Lung (tissue), 11 donors: ENCODE measurements at regions not wholly inside any gene's neighbourhood (a gene's known extent, or its start where the extent isn't known, plus 50 kb on each side); places are given as distances from the start of the nearest gene placed in this dataset.
A peak's percentile ranks its signal among the peaks of the same experiment; 100 is the strongest.

Source experiments
- ATAC-seq: fragments of 200-7000 bp; cut with Tn5 transposase; one replicate; pipeline ENCODE4 v1.9.1; 2020; ENCODE audit warnings: moderate number of reproducible peaks; ENCODE audit not compliant: insufficient read depth, low FRiP score
- DNase-seq, 3 donors: peaks; one replicate each; pipeline ENCODE4 v3.0.0-alpha.2; 2013 to 2017
- H3K27ac ChIP-seq, 2 donors: one replicate each; pipeline ENCODE4 v1.5.1; 2013; ENCODE audit warnings: mild to moderate bottlenecking in 2 of 2, moderate library complexity in 2 of 2, control low read depth in 1 of 2, inconsistent platforms in 1 of 2, low read depth in 1 of 2, low read length in 1 of 2
- H3K27me3 ChIP-seq, 3 donors: one replicate each; pipeline ENCODE4 v1.5.1; 2013; ENCODE audit warnings: low read length in 2 of 3; ENCODE audit not compliant: control insufficient read depth in 3 of 3, insufficient read depth in 3 of 3
- H3K36me3 ChIP-seq, 4 donors: one replicate each; pipeline ENCODE4 v1.5.1; 2013; ENCODE audit warnings: low read length in 4 of 4, mild to moderate bottlenecking in 1 of 4, moderate library complexity in 1 of 4; ENCODE audit not compliant: control insufficient read depth in 4 of 4, insufficient read depth in 4 of 4
- H3K4me1 ChIP-seq, 5 donors: one replicate each; pipeline ENCODE4 v1.5.1; 2013; ENCODE audit warnings: low read length in 5 of 5, mild to moderate bottlenecking in 2 of 5, moderate library complexity in 1 of 5; ENCODE audit not compliant: control insufficient read depth in 5 of 5, insufficient read depth in 5 of 5
- H3K4me3 ChIP-seq: one replicate; pipeline ENCODE4 v1.5.1; 2013; ENCODE audit warnings: mild to moderate bottlenecking, control low read depth, moderate library complexity
- H3K9ac ChIP-seq, 2 donors: one replicate each; pipeline ENCODE4 v1.5.1; 2013; ENCODE audit warnings: low read length in 2 of 2, control low read depth in 1 of 2; ENCODE audit not compliant: insufficient read depth in 1 of 2
- H3K9me3 ChIP-seq, 4 donors: one replicate each; pipeline ENCODE4 v1.5.1; 2013; ENCODE audit warnings: low read length in 3 of 4, mild to moderate bottlenecking in 1 of 4, moderate library complexity in 1 of 4; ENCODE audit not compliant: control insufficient read depth in 4 of 4, insufficient read depth in 3 of 4
- CTCF ChIP-seq: IDR thresholded peaks from 2 replicates; pipeline ENCODE4 v1.5.1; 2012; ENCODE audit warnings: mild to moderate bottlenecking; ENCODE audit errors: control extremely low read depth, extremely low read depth
- WGBS, 2 donors: extraction: QIAGEN DNeasy Blood & Tissue Kit; methylation state at CpG; one replicate each; pipeline ENCODE4 v1.1.7; 2013; 5-methylcytosine and 5-hydroxymethylcytosine counted together
- donor health status: control.
- donor health status: control.
- donor health status: Bipolar disorder and iron deficiency.
- donor health status: healthy.
- donor health status: DM: yes; HTN: yes; CAD: no.

- no peaks in the 10 kb centered on the region for H3K4me1 ChIP-seq
- TF ChIP-seq CTCF, result no peak
- no peak overlapping the region for H3K4me3 ChIP-seq
- no peak for DNase-seq
- H3K36me3 ChIP-seq, result no peaks in the 10 kb centered on the region
- 63 to 67% methylated on average over 1 of the region's 1 CpG for WGBS, 2 donors
- no peaks in the 10 kb centered on the region for H3K27me3 ChIP-seq
- no peak overlapping the region for H3K9ac ChIP-seq
- H3K9me3 ChIP-seq, result no peaks in the 10 kb centered on the region
- no peak overlapping the region for H3K27ac ChIP-seq
- no peak for ATAC-seq
Measured at GRCh38 chr2:116747103-116747502, 1067.4 kb upstream of the DDX18 start.

- H3K36me3 ChIP-seq, result no peaks in the 10 kb centered on the region
- TF ChIP-seq CTCF, result no peak
- peaks cover 0 to 2% (median 0%) of the 10 kb centered on the region in 4 donors for H3K9me3 ChIP-seq
- ATAC-seq (no peak), DNase-seq (no peak)
- no peaks in the 10 kb centered on the region for H3K4me1 ChIP-seq
- no peak overlapping the region for H3K4me3 ChIP-seq
- no peak overlapping the region for H3K27ac ChIP-seq
- no peaks in the 10 kb centered on the region for H3K27me3 ChIP-seq
- H3K9ac ChIP-seq, result no peak overlapping the region
Measured at GRCh38 chr2:116749994-116750393, 1064.5 kb upstream of the DDX18 start.

- Histone ChIP-seq H3K36me3 (no peaks in the 10 kb centered on the region), H3K4me3 (no peak overlapping the region), H3K9ac (no peak overlapping the region), H3K27ac (no peak overlapping the region), H3K27me3 (no peaks in the 10 kb centered on the region), H3K4me1 (no peaks in the 10 kb centered on the region), H3K9me3 (peaks cover 0 to 2% (median 0%) of the 10 kb centered on the region in 4 donors)
- ATAC-seq (no peak), DNase-seq (peak; percentile 13 to 24 (median 15))
- 61 to 63% methylated on average over 13 of the region's 13 CpGs for WGBS, 2 donors
- TF ChIP-seq CTCF, result no peak
Measured at GRCh38 chr2:116754381-116755101, 1060.0 kb upstream of the DDX18 start.

GRCh38 chr2:116761864-116762263 lies 1052.6 kb upstream of the DDX18 start:
- 67 to 72% methylated on average over 1 of the region's 1 CpG for WGBS, 2 donors
- Histone ChIP-seq H3K27ac (no peak overlapping the region), H3K36me3 (no peaks in the 10 kb centered on the region), H3K4me1 (no peaks in the 10 kb centered on the region), H3K4me3 (no peak overlapping the region), H3K27me3 (no peaks in the 10 kb centered on the region), H3K9ac (no peak overlapping the region), H3K9me3 (no peaks in the 10 kb centered on the region)
- ATAC-seq, result no peak
- no peak for TF ChIP-seq CTCF
- no peak for DNase-seq
